ENCODE measurements at regions not wholly inside any gene's neighbourhood (a gene's known extent, or its start where the extent isn't known, plus 50 kb on each side); places are given as distances from the start of the nearest gene placed in this dataset.

- DNase-seq, result no peak
These were observed 168.3 kb downstream of the NR4A2 start for GRCh38 chr2:156164091-156164720.

GRCh38 chr2:156158808-156159207, 173.7 kb downstream of the NR4A2 start:
- no peak for DNase-seq

GRCh38 chr2:156157670-156158069, 174.9 kb downstream of the NR4A2 start:
- DNase-seq, result no peak

- DNase-seq, result no peak
These were observed 175.9 kb downstream of the NR4A2 start for GRCh38 chr2:156156580-156156979.

- no peak for DNase-seq
These were observed 177.2 kb downstream of the NR4A2 start for GRCh38 chr2:156155319-156155718.

- DNase-seq, result no peak
These were observed 181.2 kb downstream of the NR4A2 start for GRCh38 chr2:156151351-156151750.

GRCh38 chr2:156147594-156148330, 184.8 kb downstream of the NR4A2 start:
- DNase-seq, result no peak

GRCh38 chr2:156145976-156146375, 186.5 kb downstream of the NR4A2 start:
- DNase-seq, result no peak

GRCh38 chr2:156145469-156145868, 187.1 kb downstream of the NR4A2 start:
- DNase-seq, result no peak

GRCh38 chr2:156136566-156136965, 196.0 kb downstream of the NR4A2 start:
- DNase-seq, result no peak

GRCh38 chr2:156134887-156135286, 197.6 kb downstream of the NR4A2 start:
- DNase-seq, result no peak

GRCh38 chr2:156132941-156133340, 199.6 kb downstream of the NR4A2 start:
- no peak for DNase-seq

- no peak for DNase-seq
These were observed 200.4 kb downstream of the NR4A2 start for GRCh38 chr2:156132130-156132529.

GRCh38 chr2:156129227-156129626, 203.3 kb downstream of the NR4A2 start:
- no peak for DNase-seq

GRCh38 chr2:156125018-156125417, 207.5 kb downstream of the NR4A2 start:
- DNase-seq, result no peak

GRCh38 chr2:156124458-156124857, 208.1 kb downstream of the NR4A2 start:
- DNase-seq, result no peak

GRCh38 chr2:156118753-156119416, 213.6 kb downstream of the NR4A2 start:
- DNase-seq, result no peak

GRCh38 chr2:156116113-156116512, 216.4 kb downstream of the NR4A2 start:
- DNase-seq, result no peak

GRCh38 chr2:156115338-156115737, 217.2 kb downstream of the NR4A2 start:
- DNase-seq, result no peak

GRCh38 chr2:156112323-156112722, 220.2 kb downstream of the NR4A2 start:
- DNase-seq, result no peak

- no peak for DNase-seq
These were observed 221.6 kb downstream of the NR4A2 start for GRCh38 chr2:156110890-156111289.

- DNase-seq, result no peak
These were observed 233.1 kb downstream of the NR4A2 start for GRCh38 chr2:156099382-156099781.

GRCh38 chr2:156098506-156098905, 234.0 kb downstream of the NR4A2 start:
- DNase-seq, result no peak

Data from nucleus accumbens (tissue), 56 donors.